Right atrium auricular region (tissue), 2 donors: ENCODE measurements at regions not wholly inside any gene's neighbourhood (a gene's known extent, or its start where the extent isn't known, plus 50 kb on each side); places are given as distances from the start of the nearest gene placed in this dataset.

ENCODE experiments used
- DNase-seq: peaks from one replicate; pipeline ENCODE4 v3.0.0-alpha.2; 2019; ENCODE audit warnings: low spot score
- H3K27ac ChIP-seq, 2 donors: fragments of 200-600 bp; sonication (generic); 1 replicate in 1 of 2; 2 replicates in 1 of 2; pipeline ENCODE4 v1.5.1; 2016 to 2019
- H3K27me3 ChIP-seq, 2 donors: fragments of 200-600 bp; sonication (generic); one replicate each; pipeline versions ENCODE4 v1.5.1 to v1.6.0; 2017 to 2019
- H3K36me3 ChIP-seq: fragments of 200-600 bp; sonication (generic); one replicate; pipeline ENCODE4 v1.5.1; 2016
- H3K4me1 ChIP-seq, 2 donors: fragments of 200-600 bp; sonication (generic); one replicate each; pipeline versions ENCODE4 v1.5.1 to v1.6.0; 2017 to 2019
- H3K4me3 ChIP-seq, 2 donors: fragments of 200-600 bp; sonication (generic); 1 replicate in 1 of 2; 2 replicates in 1 of 2; pipeline ENCODE4 v1.5.1; 2017 to 2019; ENCODE audit warnings: mild to moderate bottlenecking in 1 of 2, moderate library complexity in 1 of 2
- H3K9me3 ChIP-seq, 2 donors: fragments of 200-600 bp; sonication (generic); one replicate each; pipeline ENCODE4 v1.5.1; 2019
- CTCF ChIP-seq, 2 donors: fragments of 200-600 bp; sonication (generic); IDR thresholded peaks; one replicate each; pipeline ENCODE4 v1.5.1; 2019; ENCODE audit warnings: antibody characterized with exemption in 2 of 2

DNA sequence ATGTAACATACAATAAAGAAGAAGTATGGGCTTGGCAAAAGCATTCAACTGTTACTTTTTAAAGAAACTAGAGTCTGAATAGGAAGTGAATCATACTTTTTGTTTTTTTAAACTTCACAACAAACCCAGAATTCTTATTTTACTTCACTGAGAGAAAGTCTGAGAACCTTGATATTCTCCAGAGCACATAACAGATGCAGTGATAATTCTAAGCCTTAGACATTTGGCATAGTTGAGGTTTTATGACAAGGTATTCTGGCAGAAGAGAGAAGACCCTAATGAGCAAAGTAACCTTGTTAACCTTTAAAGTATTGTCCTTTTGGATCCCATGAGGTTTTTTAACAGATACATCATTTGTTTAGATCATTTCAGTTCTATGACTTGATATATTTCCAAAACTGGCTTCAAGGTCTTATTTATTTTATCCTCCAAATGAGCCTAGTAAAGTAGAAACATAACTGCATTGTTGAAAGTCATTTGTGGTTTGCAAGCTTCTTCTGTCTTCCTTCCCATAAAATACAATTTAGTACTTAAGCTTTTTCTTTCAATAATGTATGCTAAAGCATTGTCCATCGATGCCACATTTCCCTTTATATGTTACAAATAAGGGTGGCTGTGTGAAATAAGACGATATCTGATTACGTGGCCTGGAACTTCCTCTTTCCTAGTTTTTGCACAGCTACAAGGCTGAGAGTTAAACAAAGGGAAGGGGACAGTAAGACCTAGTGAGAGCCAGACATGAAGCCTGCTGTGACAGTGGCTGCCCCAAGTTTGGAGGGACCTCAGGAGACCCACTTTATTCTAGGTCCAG is 86.1 kb upstream of the ITPRID2 start:
- H3K27ac ChIP-seq: peak overlapping the region in 1 of 2 donors; percentile 13
- H3K27me3 ChIP-seq: no peaks in the 10 kb centered on the region
- peaks cover 0 to 15% of the 10 kb centered on the region in 2 donors for H3K9me3 ChIP-seq
- H3K36me3 ChIP-seq: no peaks in the 10 kb centered on the region
- H3K4me3 ChIP-seq: no peak overlapping the region
- peaks cover 0 to 6% of the 10 kb centered on the region in 2 donors for H3K4me1 ChIP-seq
- DNase-seq: no peak
- no peak for TF ChIP-seq CTCF (IDR thresholded peaks at IDR 0.05)

DNA sequence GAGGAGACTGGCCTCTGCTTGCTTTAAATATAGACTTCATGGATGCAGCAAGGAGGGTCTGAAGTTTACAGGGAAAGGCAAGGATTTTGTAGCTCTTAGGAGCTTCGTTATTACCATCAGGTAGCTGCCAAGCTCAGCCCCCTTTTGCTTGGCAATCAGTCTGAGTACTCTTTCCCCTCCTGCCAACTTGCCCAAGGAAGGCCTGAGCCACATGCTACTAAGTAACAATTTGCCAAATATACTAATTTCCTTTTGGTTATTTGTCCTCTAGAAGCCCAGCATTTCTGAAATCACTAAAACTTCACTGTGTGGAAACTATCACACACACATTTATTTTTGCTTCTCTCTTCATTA is 85.5 kb upstream of the ITPRID2 start:
- no peaks in the 10 kb centered on the region for H3K36me3 ChIP-seq
- H3K9me3 ChIP-seq: peaks cover 0 to 15% of the 10 kb centered on the region in 2 donors
- TF ChIP-seq CTCF (IDR thresholded peaks at IDR 0.05): no peak
- peaks cover 0 to 6% of the 10 kb centered on the region in 2 donors for H3K4me1 ChIP-seq
- peak overlapping the region in 1 of 2 donors; percentile 13 for H3K27ac ChIP-seq
- H3K27me3 ChIP-seq: no peaks in the 10 kb centered on the region
- H3K4me3 ChIP-seq: no peak overlapping the region
- no peak for DNase-seq

DNA sequence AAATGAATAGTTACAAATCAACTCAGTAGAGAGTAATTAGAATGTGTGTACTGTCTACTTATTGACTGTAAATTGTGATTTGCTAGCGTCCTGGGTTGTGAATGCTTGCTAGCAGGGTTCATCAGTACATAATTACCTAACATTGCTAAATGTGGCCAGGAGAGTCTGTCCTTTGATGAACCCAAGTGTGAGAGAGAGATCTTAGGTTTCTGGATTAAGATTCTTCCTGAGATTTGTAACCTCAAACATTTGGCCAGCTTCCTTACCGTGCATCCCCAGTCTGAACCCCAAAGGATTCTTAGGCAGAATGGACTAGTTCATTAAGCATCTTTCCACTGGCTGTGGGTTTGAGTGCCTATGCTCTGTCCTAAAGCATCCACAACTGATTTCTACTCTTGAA is 84.0 kb upstream of the ITPRID2 start:
- no peak for TF ChIP-seq CTCF (IDR thresholded peaks at IDR 0.05)
- DNase-seq: no peak
- no peaks in the 10 kb centered on the region for H3K36me3 ChIP-seq
- peaks cover 0 to 6% of the 10 kb centered on the region in 2 donors for H3K4me1 ChIP-seq
- no peaks in the 10 kb centered on the region for H3K27me3 ChIP-seq
- no peak overlapping the region for H3K4me3 ChIP-seq
- H3K9me3 ChIP-seq: peaks cover 0 to 7% of the 10 kb centered on the region in 2 donors
- H3K27ac ChIP-seq: no peak overlapping the region

- no peaks in the 10 kb centered on the region for H3K36me3 ChIP-seq
- no peak overlapping the region for H3K4me3 ChIP-seq
- DNase-seq: no peak
Measured at GRCh38 chr2:181810823-181811695, 80.5 kb upstream of the ITPRID2 start.

GRCh38 chr2:181812106-181812743 is 79.3 kb upstream of the ITPRID2 start:
- DNase-seq: no peak
- Histone ChIP-seq H3K9me3 (no peaks in the 10 kb centered on the region), H3K36me3 (no peaks in the 10 kb centered on the region), H3K27me3 (no peaks in the 10 kb centered on the region), H3K27ac (no peak overlapping the region), H3K4me3 (no peak overlapping the region), H3K4me1 (no peaks in the 10 kb centered on the region)
- no peak for TF ChIP-seq CTCF (IDR thresholded peaks at IDR 0.05)

More at GRCh38 chr2:181810823-181811695, 80.5 kb upstream of the ITPRID2 start:
- no peaks in the 10 kb centered on the region for H3K9me3 ChIP-seq
- no peak for TF ChIP-seq CTCF (IDR thresholded peaks at IDR 0.05)
- no peaks in the 10 kb centered on the region for H3K27me3 ChIP-seq
- peak overlapping the region; percentile 44 to 54 for H3K27ac ChIP-seq
- peaks cover 0 to 2% of the 10 kb centered on the region in 2 donors for H3K4me1 ChIP-seq
